SJSA1 (cell line): ENCODE measurements at regions not wholly inside any gene's neighbourhood (a gene's known extent, or its start where the extent isn't known, plus 50 kb on each side); places are given as distances from the start of the nearest gene placed in this dataset.
"Not testable (repeated sequence)": the region's sequence is repeated elsewhere in the genome, so short reads cannot be mapped to it uniquely, and the experiment has no call there.

Source experiments
- DNase-seq, 2 experiments: peaks; one replicate each; pipeline ENCODE4 v3.0.0-alpha.2; 2015 to 2020; ENCODE audit warnings: low spot score in 2 of 2, low read depth in 1 of 2
- H3K27ac ChIP-seq: fragments of 250-450 bp; sonication (Bioruptor Pico); 2 replicates; pipeline ENCODE4 v1.5.1; 2020; ENCODE audit warnings: mild to moderate bottlenecking, moderate library complexity
- H3K27me3 ChIP-seq: fragments of 250-450 bp; sonication (Bioruptor Pico); replicated peaks from 2 replicates; pipeline ENCODE4 v1.5.1; 2020; ENCODE audit warnings: mild to moderate bottlenecking, moderate library complexity
- H3K36me3 ChIP-seq: fragments of 250-450 bp; sonication (Bioruptor Pico); 2 replicates; pipeline ENCODE4 v1.5.1; 2020; ENCODE audit warnings: mild to moderate bottlenecking
- H3K4me1 ChIP-seq: fragments of 250-450 bp; sonication (Bioruptor Pico); replicated peaks from 2 replicates; pipeline ENCODE4 v1.6.1; 2021; ENCODE audit warnings: mild to moderate bottlenecking
- H3K4me3 ChIP-seq: fragments of 250-450 bp; sonication (Bioruptor Pico); 2 replicates; pipeline ENCODE4 v1.5.1; 2020; ENCODE audit warnings: mild to moderate bottlenecking
- H3K9me3 ChIP-seq: fragments of 250-450 bp; sonication (Bioruptor Pico); replicated peaks from 2 replicates; pipeline ENCODE4 v1.5.1; 2020; ENCODE audit warnings: mild to moderate bottlenecking

DNA sequence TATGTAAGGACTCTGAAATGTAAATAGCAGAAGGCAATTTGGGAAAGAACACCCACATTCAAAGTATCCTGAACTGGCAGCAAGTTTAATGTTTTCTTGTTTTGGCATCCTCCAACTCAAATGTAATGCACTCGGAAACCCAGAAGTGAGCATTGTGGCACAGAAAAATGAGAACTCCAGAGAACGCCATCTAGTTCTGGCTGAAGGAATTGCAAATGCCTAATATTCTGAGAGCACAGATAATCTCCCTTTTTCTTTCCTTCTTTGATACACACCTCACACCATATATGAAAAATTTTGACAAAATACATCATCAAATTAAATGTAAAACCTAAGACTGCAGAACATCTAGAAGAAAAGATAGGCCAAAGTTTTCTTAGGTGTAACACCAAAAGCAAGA, 52.1 kb downstream of the PWWP3B start:
- Histone ChIP-seq H3K27ac (no peak overlapping the region), H3K36me3 (no peaks in the 10 kb centered on the region), H3K27me3 (no peaks in the 10 kb centered on the region), H3K4me3 (no peak overlapping the region), H3K4me1 (no peaks in the 10 kb centered on the region), H3K9me3 (no peaks in the 10 kb centered on the region)
- DNase-seq = no peak

DNA sequence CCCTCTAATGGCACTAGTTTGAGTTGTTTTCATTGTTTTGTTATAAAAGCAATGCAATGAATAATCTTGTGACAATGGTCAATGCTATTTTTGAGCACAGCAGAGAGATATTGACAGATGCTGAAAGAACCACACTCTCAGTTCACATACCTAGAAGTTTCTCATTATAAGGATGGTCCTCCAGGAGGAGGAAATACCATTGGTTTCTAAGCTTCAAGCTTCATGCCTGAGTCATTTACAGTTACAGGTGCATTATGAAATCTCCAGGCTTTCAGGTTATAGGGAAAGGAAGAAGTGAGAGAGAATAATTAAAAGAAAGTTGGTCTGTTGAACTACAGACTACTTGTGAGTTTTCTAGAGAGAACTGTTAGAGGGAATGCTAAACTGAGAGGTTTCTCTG, 75.3 kb downstream of the PWWP3B start:
- Histone ChIP-seq H3K36me3 (no peaks in the 10 kb centered on the region), H3K4me1 (no peaks in the 10 kb centered on the region), H3K27ac (no peak overlapping the region), H3K4me3 (no peak overlapping the region), H3K27me3 (no peaks in the 10 kb centered on the region), H3K9me3 (no peaks in the 10 kb centered on the region)
- DNase-seq = no peak

DNA sequence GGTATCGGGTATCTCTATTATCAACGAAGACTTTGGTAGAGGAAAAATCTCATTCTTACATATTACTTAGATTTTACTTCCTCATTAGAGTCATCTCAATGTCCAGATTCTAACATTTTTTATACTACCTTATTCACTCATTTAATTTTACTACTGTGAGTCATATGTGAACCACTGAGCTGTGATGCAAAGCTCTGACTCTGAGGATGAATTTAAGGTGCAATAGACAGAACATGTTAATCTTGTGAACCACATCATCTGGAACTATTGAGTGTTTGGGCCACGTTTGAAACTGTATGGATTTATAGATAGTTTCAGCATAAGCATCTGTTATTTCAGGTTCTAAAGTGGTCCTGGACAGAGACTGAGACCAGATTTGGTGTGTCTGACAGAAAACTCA, 78.4 kb downstream of the PWWP3B start:
- Histone ChIP-seq H3K9me3 (no peaks in the 10 kb centered on the region), H3K36me3 (no peaks in the 10 kb centered on the region), H3K4me3 (no peak overlapping the region), H3K27me3 (no peaks in the 10 kb centered on the region), H3K27ac (no peak overlapping the region), H3K4me1 (no peaks in the 10 kb centered on the region)
- DNase-seq = no peak

DNA sequence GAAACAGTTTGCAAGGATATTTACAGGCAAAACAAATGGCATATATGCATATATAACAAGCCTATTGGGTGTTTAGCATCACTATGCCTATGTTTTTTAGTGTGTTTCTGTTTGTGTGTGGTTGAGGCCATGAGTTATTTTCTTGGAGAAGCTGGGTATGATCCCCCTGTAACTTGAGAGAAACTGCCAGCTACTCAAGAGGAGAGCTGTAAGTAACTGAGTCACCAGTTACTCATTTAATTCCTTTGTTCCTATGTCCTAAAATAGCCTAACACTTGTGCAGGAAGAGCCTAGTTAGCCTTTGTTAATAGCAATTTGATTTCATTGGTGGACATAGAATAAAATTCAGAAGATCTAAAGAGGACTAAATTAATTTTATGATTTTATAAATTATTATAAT, 79.1 kb downstream of the PWWP3B start:
- H3K9me3 ChIP-seq = no peaks in the 10 kb centered on the region
- DNase-seq = no peak
- H3K4me1 ChIP-seq = no peaks in the 10 kb centered on the region
- H3K27ac ChIP-seq = no peak overlapping the region
- no peaks in the 10 kb centered on the region for H3K27me3 ChIP-seq
- H3K36me3 ChIP-seq = no peaks in the 10 kb centered on the region
- no peak overlapping the region for H3K4me3 ChIP-seq

DNA sequence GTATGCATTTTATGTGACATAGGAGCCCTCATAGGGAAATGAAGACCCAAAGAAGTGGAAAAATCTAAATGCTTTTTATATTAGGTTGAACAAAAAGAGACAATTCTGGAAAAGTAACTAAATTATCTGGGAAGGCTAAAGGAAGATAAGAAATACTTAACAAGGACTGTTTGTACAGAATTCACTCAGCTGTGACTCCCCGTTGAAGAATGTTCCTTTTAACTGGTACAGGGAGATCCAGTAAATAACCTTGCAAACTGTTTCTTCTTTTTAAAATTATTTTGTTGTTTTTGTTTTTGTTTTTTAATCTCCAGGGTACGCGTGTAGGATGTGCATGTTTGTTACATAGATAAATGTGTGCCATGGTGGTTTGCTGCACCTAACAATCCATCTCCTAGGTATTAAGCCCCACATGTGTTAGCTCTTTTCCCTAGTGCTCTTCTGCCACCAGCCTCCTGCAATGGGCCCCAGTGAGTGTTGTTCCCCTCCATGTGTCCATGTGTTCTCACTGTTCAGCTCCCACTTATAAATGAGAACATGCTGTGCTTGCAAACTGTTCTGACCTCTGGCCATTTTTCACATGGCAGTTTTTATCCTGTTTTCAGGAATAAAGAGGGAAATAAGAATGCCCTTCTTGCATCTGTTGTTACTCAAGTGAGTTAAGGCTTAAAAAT, 81.7 kb downstream of the PWWP3B start:
- H3K4me3 ChIP-seq = no peak overlapping the region
- H3K27me3 ChIP-seq = no peaks in the 10 kb centered on the region
- no peaks in the 10 kb centered on the region for H3K9me3 ChIP-seq
- no peak overlapping the region for H3K27ac ChIP-seq
- DNase-seq = no peak
- H3K36me3 ChIP-seq = no peaks in the 10 kb centered on the region
- no peaks in the 10 kb centered on the region for H3K4me1 ChIP-seq

DNA sequence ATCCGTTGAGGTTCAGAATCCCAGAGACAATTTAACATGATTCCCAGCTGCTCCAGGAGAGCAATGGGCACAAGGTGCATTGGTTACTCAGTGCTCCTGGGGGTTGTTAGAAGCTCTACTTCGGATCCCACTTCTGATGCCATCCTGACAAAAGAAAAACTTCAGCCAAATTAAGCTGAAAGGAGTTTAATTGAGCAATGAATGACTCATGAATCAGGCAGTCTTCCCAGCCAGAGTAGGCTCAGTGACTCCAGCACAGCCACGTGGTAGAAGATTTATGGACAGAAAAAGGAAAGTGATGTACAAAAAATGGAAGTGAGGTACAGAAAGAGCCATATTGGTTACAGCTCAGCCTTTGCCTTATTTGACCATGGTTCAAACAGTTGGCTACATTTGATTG, 95.7 kb downstream of the PWWP3B start:
- no peak overlapping the region for H3K27ac ChIP-seq
- no peaks in the 10 kb centered on the region for H3K36me3 ChIP-seq
- H3K27me3 ChIP-seq = no peaks in the 10 kb centered on the region
- H3K4me1 ChIP-seq = no peaks in the 10 kb centered on the region
- H3K4me3 ChIP-seq = no peak overlapping the region
- no peaks in the 10 kb centered on the region for H3K9me3 ChIP-seq
- DNase-seq = no peak

DNA sequence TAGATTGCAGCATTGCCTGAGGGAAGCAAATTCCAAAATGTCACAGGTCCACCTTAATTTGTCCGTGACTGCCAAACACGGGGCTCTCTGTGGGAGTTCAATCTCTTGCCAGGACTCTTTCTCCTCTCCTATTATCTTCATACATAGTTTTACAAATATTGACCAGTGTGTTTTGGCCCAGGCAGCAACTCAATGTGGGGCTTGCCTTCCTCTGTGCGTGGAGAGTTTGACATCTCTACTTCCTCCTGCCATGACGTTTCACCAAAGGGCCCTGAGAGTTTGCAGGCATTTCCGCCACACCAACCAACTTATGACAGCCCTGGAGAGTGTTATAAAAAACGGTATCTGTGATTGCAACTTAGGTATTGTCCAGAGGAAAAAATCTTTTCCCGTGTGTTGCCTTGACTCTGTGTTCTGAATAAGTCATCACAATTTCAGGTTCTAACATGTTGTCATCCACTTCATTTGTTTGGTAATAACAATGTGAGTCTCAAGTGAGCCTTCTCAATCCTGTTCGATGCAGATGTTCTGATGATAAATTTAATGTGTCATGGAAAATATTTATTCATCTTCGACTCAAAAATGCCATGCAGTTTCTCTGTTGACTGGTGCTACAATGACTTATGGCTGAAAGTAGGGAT, 106.0 kb downstream of the PWWP3B start:
- not testable (repeated sequence) for H3K36me3 ChIP-seq, H3K27ac ChIP-seq, H3K9me3 ChIP-seq, DNase-seq, H3K4me3 ChIP-seq, H3K27me3 ChIP-seq, H3K4me1 ChIP-seq

DNA sequence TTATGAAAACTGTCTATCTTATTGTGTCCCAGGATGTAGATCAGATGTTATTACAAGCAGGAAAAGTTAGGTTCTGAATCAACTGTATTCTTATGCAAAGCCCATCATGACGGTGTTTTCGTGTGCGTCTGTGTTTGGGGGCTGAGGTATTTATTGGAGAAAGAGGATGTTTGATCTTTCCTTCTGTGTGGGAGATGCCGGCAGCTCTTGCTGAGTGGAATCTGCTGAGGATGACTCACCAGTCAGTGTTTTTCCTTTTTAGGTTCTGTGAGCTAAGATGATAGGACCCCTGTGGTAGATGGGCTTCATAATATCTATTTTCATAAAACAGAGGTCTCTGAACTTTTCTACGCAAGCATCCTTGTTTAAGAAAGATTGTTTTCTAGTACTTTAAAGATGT, 107.1 kb downstream of the PWWP3B start:
- H3K4me1 ChIP-seq, H3K27me3 ChIP-seq, H3K36me3 ChIP-seq, H3K4me3 ChIP-seq, DNase-seq, H3K9me3 ChIP-seq, H3K27ac ChIP-seq: not testable (repeated sequence)

DNA sequence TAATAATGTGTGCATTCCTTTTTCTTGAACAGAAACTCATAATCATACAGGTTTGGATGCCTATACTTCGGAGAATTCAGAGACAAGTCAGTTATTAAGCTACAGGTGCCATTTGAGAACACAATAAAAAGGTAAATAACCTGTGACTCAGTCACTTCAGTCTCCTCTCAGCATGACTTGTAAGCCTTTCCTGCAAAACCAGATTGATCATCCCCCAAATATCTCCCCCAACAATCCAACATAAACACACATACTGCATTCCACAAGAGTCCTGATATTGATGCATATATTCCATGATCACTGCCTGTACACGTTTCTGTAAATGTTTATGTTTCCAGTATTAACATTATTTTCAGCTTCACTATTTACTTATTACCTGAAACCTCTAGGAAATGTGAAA, 110.8 kb downstream of the PWWP3B start:
- H3K36me3 ChIP-seq = no peaks in the 10 kb centered on the region
- H3K27ac ChIP-seq = no peak overlapping the region
- no peaks in the 10 kb centered on the region for H3K4me1 ChIP-seq
- H3K27me3 ChIP-seq = no peaks in the 10 kb centered on the region
- no peaks in the 10 kb centered on the region for H3K9me3 ChIP-seq
- no peak overlapping the region for H3K4me3 ChIP-seq
- no peak for DNase-seq

DNA sequence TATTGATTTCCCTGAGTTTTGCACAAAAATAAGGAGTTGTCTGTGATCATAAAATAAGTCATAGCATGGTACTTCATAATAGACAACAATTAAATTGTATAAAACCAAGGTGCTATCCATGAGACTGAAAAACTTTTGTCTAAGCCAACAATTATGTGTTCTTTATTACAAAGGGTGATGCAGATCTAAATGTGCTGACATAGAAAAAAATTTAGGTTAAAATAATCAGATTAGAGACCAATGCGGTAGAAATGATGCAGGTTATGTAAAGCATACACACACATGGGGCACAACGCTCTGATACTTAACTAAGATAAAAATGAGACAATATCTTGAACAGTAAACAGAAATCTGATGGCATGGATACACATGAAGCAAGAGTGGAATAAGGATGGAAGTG, 113.3 kb downstream of the PWWP3B start:
- H3K27ac ChIP-seq = no peak overlapping the region
- H3K4me1 ChIP-seq = no peaks in the 10 kb centered on the region
- H3K27me3 ChIP-seq = no peaks in the 10 kb centered on the region
- H3K4me3 ChIP-seq = no peak overlapping the region
- H3K9me3 ChIP-seq = no peaks in the 10 kb centered on the region
- H3K36me3 ChIP-seq = no peaks in the 10 kb centered on the region
- DNase-seq = no peak

DNA sequence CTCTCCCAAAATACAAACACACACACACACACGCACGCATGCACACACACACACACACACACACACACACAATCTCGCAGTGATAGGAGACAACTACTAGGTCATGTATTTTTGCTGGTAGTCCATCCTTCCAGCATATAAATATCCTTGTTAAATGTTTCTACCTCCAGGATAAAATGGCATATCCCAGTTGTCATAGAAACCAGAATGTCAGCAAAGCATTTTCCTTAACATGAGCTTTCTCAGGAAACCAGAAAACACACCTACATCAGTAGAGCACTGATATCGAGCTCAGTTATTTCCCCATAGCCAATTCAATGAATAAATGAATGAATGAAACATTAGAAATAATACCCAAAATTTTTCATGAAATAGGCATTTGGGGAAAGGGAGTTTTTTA, 115.7 kb downstream of the PWWP3B start:
- no peak overlapping the region for H3K4me3 ChIP-seq
- H3K27me3 ChIP-seq = no peaks in the 10 kb centered on the region
- H3K9me3 ChIP-seq = no peaks in the 10 kb centered on the region
- DNase-seq = no peak
- H3K27ac ChIP-seq = no peak overlapping the region
- H3K36me3 ChIP-seq = no peaks in the 10 kb centered on the region
- H3K4me1 ChIP-seq = no peaks in the 10 kb centered on the region

DNA sequence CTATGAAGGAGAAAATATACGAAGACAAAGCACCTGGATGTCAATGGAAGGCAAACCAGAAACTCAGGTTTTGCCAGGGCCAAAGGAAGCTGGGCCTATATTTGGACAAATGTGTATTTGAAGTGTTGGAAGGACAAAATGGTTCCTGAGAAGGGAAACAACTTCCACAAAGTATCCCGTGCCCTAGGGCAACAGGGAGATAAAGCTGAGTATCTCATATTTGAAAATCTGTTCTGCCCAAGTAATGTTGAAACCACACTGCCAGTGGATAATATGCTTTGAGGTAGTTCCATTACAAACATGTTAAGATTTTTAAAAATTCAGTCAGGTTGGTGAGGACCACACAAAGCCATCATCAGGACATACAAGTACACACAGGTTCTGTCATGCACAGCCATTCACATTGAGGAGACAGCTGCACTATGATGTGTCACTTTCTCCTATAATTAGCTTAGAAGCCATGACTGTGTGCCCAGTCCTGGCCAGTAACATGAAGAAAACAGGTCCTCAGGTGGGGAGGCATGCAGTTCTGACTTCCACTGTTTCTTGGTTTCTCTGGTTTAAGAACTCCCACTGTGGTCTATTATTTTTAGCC, 116.4 kb downstream of the PWWP3B start:
- no peak overlapping the region for H3K27ac ChIP-seq
- H3K27me3 ChIP-seq = no peaks in the 10 kb centered on the region
- no peak overlapping the region for H3K4me3 ChIP-seq
- H3K4me1 ChIP-seq = no peaks in the 10 kb centered on the region
- H3K9me3 ChIP-seq = no peaks in the 10 kb centered on the region
- H3K36me3 ChIP-seq = no peaks in the 10 kb centered on the region
- DNase-seq = no peak

DNA sequence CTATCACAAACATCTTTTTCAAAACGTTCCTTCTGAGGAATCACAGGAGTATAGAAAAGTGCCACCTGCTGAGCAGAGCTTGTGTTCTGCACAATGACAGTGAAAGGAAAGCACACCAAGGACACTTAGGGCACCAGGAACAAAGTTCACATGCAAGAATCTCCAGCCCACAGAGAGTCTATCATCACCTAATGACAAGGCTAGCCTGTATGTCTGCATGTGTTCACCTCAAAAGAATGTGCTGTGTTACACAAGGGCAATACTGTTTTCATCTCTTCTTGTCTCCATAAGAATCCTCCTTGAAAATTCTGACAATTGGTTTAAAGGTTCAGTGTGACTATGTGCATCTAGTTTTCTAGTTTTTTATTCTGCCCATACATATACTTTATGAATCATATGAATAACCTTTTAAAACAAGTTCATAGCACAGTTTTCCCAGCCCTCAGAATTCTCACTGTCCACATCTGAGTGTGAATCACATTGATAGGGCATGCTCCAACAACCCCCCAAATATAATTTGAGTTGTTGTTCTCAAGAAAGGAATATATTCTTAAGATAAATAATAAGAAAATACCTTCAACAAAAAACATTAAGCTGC, 118.0 kb downstream of the PWWP3B start:
- Histone ChIP-seq H3K4me1 (no peaks in the 10 kb centered on the region), H3K9me3 (no peaks in the 10 kb centered on the region), H3K4me3 (no peak overlapping the region), H3K27me3 (no peaks in the 10 kb centered on the region), H3K36me3 (no peaks in the 10 kb centered on the region), H3K27ac (no peak overlapping the region)
- DNase-seq = no peak

DNA sequence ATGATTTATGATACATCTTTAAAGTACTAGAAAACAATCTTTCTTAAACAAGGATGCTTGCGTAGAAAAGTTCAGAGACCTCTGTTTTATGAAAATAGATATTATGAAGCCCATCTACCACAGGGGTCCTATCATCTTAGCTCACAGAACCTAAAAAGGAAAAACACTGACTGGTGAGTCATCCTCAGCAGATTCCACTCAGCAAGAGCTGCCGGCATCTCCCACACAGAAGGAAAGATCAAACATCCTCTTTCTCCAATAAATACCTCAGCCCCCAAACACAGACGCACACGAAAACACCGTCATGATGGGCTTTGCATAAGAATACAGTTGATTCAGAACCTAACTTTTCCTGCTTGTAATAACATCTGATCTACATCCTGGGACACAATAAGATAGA, 122.7 kb downstream of the PWWP3B start:
- not testable (repeated sequence) for H3K27me3 ChIP-seq, DNase-seq, H3K36me3 ChIP-seq, H3K27ac ChIP-seq, H3K9me3 ChIP-seq, H3K4me3 ChIP-seq, H3K4me1 ChIP-seq
